GM21423 (cell line): ENCODE measurements at regions not wholly inside any gene's neighbourhood (a gene's known extent, or its start where the extent isn't known, plus 50 kb on each side); places are given as distances from the start of the nearest gene placed in this dataset.

Experiments used
- ATAC-seq: cut with Tn5 transposase; IDR thresholded peaks from one replicate; pipeline ENCODE4 v1.9.1; 2021; ENCODE audit warnings: mild to moderate bottlenecking, moderate library complexity; ENCODE audit not compliant: unreplicated experiment

DNA sequence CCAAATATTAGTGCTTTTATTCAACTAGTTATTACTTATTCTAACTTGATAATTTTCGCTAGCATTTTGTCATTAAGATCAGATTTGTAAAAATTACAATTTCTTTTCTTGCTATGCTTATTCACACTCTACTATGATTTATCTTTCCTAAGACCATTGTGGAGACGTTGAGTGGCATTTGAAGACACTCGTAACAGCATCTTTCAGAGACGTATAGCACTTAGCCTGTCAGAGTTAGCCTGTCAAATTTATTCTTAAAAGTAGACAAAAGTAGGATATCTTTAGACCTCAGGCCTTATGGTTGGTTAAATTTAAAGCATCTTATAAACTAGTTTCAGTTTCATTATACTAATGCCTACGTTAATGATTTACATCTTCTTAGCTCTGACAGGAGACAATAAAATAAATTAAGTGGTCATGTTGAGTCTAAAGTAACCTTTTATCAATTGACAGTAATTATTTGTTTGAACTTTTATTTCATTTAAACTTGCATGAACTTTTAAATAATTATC, 1410.1 kb downstream of the MRPL39 start:
- peak; percentile 73 for ATAC-seq

DNA sequence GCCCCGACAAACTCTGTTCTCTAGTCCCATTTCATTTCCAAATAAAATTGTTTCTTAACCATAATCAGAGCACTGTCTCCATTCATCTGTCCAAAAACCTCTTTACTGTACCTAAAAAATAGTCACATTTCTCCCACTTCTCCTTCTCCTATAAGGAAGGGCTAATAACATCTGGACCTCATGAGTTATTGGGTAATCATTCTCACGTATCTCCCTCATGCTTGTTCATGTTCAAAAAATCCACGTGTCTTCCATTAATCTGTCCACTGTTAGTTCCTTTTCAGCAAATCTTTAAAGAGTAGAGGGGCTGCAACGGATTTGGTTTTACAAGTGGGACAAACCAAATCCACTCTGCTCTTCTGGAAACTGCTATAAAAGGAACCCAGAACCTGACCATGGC, 1418.8 kb downstream of the MRPL39 start:
- no peak for ATAC-seq

DNA sequence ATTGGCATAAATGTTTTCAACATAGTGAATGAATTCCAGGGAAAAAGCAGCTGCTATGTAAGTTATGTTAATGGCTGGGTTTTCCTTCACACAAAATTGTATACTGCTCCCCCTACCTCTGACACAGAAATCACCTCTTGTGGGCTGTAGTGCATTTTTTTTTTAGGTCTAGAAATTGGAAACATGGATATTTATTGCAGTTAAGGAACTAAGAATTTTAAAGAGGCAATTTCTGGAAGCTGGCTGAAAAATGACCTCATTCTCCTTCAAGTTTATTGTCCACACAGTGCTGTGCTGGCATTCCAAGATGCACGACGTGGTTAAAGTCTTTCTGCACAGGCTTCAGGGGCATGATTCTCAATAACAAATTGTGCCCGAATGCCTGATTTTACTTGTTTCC, 1424.2 kb downstream of the MRPL39 start:
- ATAC-seq: no peak

DNA sequence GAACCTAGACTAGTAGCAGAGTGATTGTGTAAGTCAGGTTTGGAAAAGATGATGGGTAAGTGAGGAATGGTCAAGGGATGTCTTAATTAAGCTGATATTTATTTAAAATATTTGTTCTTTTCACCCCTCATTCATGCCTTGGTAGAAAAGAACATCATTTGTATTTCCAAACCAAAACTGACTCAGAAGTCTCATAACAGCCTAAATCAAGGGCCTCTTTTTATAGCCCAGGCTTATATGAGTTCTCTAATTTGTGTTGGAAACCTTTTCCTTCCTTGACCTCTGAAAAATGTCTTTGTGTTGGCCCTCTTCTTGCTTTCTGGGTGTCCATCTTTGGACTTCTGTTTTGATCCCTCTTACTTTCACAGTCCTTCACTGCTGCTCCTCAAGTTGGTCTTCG, 1428.2 kb downstream of the MRPL39 start:
- no peak for ATAC-seq

DNA sequence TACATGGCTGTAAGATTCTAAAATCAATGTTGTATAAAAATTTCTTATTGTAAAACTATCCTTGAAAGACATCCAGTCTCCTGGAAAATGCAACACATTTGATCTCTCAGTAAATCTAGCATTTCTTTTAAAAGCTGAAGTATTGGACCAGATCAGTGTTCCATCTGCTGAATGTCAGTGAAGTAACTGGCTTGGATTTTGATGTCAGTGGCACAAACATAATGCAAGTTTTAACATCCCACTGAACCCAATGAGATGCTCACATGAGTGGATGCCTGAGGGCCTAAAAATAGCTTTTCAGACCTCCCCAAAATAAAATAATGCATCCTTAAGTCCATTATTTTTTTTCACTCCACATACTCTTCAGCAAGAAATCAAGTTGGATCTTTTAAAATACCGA, 1432.2 kb downstream of the MRPL39 start:
- ATAC-seq: no peak

DNA sequence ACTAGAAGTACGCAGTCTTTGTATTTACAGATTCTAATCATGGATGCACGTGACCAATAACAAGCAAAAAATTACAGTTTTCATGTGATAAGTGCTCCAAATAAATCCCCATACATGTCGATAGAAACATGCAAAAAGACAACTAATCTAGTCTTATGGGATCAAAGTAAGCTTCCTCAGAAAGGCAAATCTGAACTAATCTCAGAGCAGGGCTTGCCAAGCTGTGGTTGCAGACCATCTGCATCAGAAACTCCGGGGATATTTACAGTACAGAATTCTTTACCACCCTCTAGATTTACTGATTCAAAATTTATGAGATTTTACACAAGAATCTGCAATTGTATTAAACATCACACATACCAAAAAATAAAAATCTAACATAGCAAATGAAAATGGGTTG, 1435.5 kb downstream of the MRPL39 start:
- ATAC-seq: no peak

DNA sequence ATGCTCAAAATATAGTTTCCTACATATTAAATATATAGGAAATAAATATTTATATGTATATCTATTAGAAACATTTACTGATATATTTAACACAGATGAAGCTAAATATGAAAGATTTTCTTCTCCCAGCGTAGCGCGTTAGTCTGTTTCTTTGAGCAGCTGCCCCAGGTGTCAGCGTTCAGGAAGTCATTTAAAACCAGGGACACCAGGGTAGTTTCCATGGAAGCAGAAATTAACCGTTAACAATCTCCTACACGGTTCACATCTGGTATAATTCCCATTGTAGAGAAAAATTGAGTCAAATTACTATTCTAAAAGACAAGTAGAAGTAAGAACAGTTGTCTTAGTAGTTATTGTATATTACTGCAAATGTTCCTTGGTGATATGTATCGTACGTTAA, 1443.7 kb downstream of the MRPL39 start:
- no peak for ATAC-seq

DNA sequence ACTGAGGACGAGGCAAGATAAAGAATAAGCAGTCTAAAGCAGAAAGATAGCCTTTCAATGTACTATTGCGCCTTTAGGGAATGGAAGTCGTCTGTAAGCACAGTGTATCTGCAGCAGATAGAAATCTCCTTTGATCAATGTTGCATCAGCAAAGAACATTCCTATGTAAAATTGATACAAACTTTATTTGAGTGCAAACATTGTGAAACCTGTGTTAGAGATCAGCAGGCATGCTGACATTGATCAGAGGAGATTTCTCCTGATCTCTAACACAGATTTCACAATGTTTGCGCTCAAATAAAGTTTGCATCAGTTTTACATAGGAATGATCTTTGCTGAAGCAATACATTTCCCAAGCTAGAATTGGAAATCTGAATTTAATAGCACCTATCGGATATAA, 1446.8 kb downstream of the MRPL39 start:
- no peak for ATAC-seq

DNA sequence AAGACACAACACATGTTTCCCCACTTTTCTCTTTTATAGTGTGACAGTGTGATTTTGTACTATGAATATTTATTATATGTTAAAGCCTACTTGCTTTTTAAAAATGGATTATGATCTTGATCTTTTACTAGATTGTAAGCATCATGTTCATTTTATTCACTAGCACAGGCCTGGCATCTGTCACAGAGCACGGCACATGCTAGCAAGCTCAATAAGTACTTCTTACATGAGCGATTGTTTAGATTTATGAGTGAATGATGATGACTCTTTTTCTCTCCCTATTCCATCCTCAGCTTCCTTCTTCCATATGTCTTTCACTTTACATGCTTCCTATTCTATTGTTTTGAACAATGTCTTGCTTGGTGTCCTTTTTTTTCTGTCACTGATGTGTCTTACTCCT, 1454.1 kb downstream of the MRPL39 start:
- ATAC-seq: no peak

DNA sequence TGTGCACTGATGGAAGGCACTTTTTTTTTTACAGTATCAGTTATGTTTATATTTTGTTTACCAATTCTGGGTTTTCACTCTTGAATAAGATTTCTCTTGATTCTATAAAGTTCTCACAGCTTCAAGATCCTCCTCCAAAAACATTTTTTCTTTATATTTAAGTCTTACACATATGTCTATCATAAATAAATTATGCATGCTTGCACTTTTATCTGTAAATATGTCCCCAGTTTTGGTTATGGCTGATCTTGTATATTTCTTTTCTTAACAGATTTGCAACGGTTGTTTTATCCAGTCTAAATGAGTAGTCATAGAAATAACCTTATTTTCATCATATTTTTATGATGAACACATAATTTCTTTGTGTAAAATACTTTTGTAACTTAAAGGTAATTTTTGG, 1456.5 kb downstream of the MRPL39 start:
- ATAC-seq: no peak

DNA sequence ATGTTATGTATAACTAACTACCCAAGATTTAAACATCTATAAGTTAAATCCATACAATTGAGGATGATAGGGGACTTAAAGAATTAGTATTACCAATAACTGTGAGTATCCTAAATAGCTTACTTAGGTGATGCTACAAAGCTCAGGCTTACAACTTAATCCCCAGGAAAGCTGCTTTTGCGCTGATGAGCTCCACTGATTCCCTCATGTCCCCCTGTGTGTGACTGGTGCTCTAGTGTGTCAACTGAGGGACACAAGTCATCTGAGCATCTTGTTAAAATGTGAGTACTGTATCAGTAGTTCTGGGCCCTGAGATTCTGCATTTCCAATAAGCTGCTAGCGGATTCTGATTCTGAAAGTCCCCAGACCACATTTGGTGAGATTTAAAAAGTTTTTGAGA, 1458.8 kb downstream of the MRPL39 start:
- ATAC-seq: no peak

DNA sequence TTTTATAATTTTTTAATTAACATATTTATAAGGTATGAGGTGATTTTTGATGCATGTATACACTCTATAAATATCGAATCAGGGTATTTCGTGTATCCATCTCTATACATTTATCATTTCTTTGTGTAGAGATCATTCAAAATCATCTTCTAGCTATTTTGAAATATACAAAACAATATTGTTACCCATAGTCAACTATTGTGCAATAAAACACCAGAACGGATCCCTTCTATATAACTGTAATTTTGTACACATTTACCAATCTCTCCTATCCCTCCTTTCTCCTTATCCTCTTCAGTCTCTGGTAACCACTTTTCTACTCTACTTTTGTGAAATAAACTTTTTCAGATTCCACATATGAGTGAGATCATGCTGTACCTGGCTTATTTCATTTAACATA, 1459.6 kb downstream of the MRPL39 start:
- ATAC-seq: no peak

DNA sequence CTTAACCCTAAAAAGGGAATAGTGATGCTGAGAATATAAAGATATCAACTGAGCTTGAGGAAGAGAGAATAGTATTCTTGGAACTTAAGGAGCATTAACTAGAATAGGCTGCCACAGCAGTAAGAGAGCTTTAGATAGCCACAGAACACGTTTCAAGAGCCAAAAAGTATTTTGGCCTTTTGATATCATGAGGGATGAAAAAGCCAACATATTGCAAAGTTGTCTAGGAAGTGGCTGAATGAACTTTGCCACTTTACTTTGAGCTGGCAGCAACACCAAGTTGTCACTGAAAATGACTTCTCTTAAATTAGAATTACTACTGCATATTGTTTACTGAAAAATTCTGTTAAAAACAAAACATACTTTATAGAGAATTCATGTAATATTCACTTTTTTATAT, 1476.2 kb downstream of the MRPL39 start:
- ATAC-seq: no peak

DNA sequence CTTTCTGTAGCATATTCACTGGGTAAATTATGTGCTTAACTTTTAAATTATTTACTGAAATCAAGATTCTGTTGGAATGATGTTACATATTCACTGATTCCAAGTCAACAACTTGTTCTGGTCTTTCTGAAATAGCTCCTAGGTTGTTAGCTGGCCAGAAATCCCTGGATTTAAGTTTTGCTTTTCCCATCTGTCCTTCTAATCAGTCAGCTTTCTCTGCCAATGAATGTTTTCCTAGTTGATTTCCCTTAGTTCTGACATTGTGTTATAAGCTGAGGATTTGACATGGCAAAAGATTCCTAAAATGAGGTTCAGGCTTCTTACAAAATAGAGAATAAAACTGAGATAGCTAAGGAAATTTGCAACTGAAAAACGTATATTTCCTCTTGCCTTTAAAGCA, 1479.6 kb downstream of the MRPL39 start:
- ATAC-seq: no peak

DNA sequence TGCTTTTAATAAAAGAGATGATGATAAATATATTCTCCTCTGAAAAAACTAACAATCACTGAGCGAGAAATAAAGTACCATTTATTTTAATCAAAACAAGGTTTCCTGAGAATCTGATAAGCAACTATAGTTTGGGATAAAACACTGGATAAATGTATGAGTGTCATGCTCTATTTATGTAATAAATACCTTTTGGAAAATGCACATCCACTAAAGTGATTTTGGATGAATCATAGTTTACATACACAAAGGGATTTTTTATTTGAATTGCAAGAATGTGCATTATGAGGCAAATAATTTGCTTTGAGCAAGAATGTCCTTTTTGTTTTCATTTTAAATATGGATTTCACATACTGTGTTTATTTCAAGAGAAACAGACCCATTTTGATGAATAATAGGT, 1483.5 kb downstream of the MRPL39 start:
- no peak for ATAC-seq

DNA sequence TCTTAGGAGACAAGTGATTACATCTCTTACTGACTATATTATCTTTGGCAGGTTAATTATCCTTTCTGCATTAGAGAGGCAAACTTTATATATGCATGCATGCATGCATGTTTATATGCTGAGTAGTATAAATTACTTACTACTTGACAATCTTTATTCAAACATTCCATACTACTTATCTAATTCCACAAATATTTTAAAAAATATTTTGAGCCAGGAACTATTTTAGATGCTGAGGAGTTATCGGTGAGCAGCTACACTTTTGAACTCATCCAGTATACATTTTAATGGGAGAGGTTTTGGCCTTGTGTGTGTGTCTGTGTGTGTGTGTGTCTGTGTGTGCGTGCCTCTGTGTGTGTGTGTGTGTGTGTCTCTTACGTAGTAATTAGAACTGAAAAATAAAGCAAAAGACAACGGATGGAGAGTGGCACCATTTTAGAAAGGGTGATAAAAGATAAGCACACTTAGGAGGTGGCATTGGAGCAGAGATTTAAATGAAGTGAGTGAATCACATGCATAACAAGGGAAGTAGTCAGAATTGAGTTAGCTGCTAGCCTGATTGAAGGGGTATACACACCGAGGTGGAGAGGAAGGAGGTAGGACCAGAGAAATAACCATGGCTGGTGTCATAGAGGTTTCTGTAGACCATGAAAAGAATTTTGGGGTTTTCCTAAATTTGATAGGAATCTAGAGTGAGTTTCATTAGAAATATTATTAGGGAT, 1488.4 kb downstream of the MRPL39 start:
- no peak for ATAC-seq

DNA sequence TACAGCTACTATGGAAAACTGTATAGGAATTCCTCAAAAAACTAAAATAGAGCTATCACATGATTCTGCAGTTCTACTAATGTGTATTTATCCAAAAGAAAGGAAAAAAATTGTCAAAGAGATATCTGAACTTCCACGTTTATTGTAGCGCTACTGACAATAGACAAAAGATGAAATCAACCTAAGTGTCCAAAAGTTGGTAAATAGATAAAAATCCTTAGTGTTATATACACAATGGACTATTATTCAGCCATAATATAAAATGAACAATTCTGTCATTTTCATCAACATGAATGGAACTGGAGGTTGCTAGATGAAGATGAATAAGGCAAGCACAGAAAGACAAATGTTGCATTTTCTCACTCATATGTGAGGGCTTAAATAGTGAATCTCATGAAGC, 1492.1 kb downstream of the MRPL39 start:
- ATAC-seq: no peak

DNA sequence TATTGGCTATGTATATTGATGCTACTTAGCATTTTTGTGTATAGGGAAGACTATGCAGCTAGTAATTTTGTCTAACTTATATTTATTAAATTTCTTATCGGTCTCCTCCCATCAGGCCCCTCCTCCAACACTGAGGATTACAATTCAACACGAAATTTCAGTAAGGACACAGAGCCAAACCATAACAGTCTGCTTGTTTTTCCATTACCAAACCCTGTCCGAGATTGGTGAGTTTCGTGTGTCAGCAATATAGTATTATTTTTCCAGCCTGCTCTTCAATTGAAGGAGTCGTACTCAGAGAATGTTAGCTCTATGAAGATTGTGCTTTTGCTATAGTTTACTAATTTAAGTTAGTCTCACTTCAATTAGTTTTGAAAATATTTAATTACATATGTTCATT, 1495.3 kb downstream of the MRPL39 start:
- no peak for ATAC-seq

DNA sequence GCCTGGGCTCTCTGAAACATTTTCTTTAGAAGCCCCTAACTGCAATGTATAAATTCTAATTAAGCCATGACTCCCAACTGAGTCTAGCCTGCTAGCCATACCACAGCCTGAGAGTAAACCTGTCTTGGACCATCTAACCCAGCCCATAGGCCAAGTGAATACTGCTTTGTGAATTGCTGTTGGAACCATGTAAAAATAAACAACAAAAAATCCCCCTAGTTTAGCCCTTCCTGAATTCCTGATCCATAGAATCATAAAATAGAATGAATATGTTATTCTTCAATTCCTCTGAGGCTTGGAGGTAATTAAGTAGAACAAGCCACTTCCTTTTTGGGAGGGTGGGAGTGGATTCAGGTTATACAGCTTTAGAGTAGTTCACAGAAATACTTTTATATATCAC, 1496.4 kb downstream of the MRPL39 start:
- no peak for ATAC-seq

DNA sequence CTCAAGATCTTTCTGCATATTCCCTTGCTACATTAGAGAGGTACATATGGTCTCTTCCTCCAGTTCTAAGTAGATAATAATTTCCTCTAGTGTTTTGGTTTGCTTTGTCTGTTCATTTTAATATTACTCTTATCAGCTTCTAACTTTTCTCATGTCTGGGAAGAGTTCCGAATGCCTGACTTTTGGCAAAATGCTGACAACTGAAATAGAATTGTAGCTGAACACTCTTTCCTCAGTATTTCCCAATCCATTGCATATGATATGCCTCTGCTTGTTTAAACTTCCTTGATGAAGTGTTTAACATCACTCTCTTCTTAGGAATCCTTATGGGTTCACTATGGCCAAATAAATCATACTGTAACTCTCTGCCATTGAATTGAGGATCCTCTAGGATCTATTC, 1510.1 kb downstream of the MRPL39 start:
- ATAC-seq: no peak

DNA sequence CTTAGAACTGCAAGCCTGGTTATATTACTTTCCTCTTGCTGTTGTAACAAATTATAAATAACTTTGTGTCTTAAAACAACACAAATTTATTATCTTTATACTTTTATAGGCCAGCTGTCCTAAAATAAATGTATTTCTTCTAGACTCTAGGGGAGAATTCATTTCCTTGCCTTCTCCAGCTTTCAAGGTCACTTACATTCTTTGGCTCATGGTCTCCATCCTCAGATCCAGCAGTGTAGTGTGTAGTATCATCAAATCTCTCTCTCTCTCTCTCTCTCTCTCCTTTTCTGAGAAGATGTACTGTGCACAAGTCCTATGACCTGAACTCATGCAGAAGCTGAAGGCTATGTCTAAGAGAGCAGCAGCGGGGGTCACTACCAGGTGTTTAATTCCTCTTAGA, 1510.6 kb downstream of the MRPL39 start:
- no peak for ATAC-seq

DNA sequence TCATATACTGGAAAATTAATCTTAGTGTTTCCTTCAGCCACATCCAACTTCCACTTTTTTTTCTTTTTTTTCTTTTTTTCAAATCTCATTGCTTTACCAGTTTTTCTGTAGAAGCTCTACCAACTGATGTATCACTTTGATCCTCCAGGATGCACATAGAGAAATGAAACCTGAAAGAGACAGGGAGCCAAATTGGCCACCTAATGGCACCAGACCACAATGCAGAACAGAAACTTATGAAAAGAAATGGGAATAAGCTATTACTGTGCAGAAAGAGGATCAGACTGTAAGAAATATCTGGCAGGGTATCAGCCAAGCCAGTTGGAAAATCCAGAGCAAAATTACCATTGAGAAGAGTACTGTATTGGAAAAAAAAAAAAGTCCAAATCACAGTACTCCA, 1514.2 kb downstream of the MRPL39 start:
- no peak for ATAC-seq

DNA sequence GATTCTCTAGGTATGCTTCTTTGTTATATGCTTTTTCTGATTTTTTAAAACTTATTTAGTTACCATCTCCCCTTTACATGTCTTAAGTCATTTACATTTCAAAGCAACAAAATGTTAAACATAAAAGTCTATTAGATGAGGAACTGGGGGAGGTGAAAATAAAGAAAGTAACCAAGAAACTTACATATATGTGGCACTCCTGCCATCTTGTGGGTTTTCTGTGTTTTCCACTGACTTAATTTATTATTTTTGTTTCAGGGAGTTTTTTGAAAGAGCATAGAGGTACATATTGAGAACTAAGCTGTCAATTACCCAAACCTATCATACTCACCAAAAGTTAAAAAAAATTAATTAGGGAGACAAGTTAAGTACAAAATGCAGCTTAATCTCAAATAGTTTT, 1531.1 kb downstream of the MRPL39 start:
- no peak for ATAC-seq
